HG03565 (cell line): ENCODE measurements at regions not wholly inside any gene's neighbourhood (a gene's known extent, or its start where the extent isn't known, plus 50 kb on each side); places are given as distances from the start of the nearest gene placed in this dataset.
"Not testable (repeated sequence)": the region's sequence is repeated elsewhere in the genome, so short reads cannot be mapped to it uniquely, and the experiment has no call there.

Source experiments
- ATAC-seq: cut with Tn5 transposase; IDR thresholded peaks from one replicate; pipeline ENCODE4 v1.9.1; 2021; ENCODE audit warnings: mild to moderate bottlenecking, moderate library complexity; ENCODE audit not compliant: unreplicated experiment

DNA sequence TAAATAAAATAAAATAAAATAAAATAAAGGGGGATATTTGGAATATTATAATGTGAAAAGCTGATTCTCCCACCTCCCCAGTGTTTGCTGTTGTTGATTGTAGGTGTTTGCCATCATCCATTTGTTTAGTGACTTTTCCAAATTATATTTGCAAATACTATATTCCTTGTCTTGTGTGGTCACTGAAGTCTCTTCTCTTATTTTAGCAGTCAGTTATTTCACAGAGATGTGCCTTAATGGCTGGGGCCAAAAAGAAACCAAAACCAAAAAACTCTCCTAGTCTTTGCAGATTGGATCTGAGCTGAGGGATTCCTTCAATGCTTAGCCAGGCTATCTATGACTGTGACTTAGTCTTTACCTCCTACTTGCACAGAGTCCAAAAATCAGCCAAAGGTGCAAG lies 70.9 kb upstream of the ZNF169 start:
- no peak for ATAC-seq

DNA sequence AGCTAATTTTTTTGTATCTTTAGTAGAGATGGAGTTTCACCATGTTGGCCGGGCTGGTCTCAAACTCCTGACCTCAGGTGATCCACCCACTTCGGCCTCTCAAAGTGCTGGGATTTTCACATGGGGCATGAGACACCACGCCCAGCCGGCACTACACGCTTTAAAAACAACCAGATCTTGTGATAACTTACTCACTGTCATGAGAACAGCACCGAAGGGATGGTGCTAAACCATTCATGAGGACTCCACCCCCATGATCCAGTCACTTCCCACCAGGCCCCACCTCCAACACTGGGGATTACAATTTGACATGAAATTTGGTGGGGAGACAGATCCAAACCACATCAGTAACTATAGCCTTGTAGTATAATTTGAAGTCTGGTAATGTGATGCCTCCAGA lies 67.4 kb upstream of the ZNF169 start:
- not testable (repeated sequence) for ATAC-seq

DNA sequence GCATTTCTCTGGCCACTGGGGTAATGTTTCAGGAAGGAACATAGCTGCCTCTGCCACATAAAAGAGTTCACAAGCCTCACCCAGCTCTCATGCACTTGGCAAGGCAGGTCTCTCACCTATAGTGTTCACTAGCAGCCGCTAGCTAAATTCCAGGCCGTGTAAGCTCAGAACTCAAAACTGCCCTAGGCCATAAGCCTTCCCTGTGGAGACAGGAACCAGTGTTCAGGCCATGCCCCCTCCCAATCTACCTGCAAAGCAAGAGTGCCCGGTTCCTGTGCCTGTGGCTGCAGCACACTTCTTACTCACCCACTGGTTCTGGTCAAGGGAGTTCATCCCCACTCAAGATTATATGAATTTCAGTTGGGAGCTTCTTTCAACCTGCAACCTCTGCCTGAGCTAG lies 60.7 kb upstream of the ZNF169 start:
- no peak for ATAC-seq

DNA sequence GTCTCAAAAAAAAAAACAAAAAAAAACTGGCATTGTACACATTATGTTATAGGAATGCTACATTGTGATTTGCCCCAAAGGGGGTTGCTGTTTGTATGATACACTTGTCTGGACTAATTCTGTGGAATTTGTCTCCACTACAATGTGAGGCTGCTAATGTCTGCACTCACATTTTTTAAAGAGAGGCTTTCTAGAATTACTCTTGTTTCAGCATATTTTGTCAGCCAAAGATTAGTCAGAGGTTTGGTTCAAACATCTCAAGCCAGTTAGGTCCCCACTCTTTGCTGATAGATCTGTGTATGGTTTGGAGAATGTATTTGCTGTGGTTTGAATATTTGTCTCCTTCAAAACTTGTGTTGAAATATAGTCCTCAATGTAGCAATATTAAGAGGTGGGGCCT lies 59.3 kb upstream of the ZNF169 start:
- ATAC-seq = no peak

DNA sequence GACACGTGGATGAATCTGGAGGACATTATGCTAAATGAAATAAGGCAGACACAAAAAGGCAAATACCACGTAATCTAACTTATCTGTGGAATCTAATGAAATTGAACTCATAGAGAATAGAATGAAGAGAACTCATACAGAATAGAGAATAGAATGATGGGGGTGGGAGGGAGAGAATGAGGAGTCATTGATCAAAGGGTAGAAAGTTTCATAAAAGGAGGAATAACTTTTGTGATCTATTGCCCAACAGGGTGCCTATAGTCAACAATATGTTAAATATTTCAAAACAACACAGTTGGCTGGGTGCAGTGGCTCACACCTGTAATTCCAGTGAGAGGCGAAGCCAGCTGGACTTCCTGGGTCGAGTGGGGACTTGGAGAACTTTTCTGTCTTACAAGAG lies 54.9 kb upstream of the ZNF169 start:
- no peak for ATAC-seq

DNA sequence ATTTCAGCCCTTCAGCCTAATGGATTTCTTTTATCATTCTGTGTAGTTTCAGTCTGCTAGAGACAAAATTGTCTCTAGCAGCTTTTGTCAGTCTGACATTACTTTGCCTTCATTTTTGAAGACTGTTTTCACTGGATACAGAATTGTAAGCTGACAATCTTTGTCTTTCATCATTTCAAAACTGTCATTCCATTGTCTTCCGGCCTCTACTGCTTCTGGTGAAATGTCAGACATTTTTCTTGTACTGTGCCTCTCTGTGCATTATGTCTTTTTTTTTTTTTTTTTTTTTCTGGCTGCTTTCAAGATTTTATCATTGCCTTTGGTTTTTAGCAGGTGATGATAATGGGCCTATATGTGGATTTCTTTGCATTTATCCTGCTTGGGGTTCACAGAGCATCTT lies 51.3 kb upstream of the ZNF169 start:
- ATAC-seq = no peak
